Activated CD4-positive, CD25-positive, alpha-beta regulatory T cell treated with anti-CD3 and anti-CD28 coated beads, Interleukin-2, amount 50 U/mL, for 24 hours (primary cell): ENCODE measurements at regions not wholly inside any gene's neighbourhood (a gene's known extent, or its start where the extent isn't known, plus 50 kb on each side); places are given as distances from the start of the nearest gene placed in this dataset.

Experiments used
- ATAC-seq, 2 donors: fragments of 150-1000 bp; cut with Tn5 transposase; one replicate each; pipeline ENCODE4 v1.10.0; 2021; ENCODE audit warnings: mild to moderate bottlenecking in 1 of 2, moderate library complexity in 1 of 2

DNA sequence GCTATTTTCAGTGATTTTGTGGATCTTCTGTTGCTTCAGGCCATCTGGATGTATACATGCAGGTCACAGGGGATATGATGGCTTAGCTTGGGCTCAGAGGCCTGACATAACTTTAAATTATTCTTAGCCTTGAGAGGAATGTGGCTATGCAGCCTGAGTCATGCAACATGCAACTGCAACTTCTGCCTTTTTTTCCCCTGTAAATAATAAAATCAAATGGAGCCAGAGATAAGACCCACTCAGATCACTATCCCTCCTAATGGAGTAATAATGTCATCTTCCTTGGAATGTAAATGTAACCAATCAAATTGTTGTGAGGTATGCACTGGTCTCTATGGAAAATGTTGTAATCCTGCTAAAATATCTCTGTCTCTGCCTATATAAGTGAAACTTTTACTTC, 54.9 kb downstream of the MAGEB17 start:
- ATAC-seq: no peak

DNA sequence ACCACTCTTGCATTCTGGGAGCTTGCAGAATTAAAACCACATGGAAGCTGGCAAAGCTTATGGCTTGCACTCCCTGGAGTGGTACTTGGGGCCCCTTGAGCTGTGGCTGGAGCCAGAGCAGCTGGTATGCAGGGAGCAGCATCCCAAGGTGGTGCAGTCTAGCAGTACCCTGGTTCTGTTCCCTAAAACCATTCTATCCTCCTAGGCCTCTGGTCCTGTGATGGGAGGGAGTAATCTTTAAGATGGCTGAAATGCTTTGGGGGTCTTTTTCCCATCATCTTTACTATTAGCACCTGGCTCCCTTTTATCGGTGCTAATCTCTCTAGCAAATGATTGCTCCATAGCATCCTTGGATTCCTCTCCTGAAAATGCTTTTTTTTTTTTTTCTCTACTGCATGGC, 56.1 kb downstream of the MAGEB17 start:
- no peak for ATAC-seq

DNA sequence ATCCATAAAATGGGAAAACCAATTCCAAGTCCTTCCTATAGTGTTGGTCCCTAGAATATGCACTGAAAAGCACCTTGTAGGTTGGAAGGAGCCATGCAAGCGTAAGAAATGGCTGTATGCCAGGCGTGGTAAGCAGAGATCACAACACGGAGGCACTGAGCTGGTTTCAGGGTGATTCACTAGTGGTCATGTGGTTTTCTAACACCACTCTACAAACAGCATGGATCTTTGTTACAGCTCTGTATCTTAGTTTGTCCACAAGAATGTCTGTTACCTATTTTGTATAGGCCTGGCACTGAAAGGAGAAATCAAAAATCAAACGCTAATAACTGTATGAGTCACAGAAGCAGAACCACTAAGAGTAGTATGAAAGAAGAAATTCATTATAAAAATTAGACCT, 71.9 kb downstream of the MAGEB17 start:
- ATAC-seq: no peak

DNA sequence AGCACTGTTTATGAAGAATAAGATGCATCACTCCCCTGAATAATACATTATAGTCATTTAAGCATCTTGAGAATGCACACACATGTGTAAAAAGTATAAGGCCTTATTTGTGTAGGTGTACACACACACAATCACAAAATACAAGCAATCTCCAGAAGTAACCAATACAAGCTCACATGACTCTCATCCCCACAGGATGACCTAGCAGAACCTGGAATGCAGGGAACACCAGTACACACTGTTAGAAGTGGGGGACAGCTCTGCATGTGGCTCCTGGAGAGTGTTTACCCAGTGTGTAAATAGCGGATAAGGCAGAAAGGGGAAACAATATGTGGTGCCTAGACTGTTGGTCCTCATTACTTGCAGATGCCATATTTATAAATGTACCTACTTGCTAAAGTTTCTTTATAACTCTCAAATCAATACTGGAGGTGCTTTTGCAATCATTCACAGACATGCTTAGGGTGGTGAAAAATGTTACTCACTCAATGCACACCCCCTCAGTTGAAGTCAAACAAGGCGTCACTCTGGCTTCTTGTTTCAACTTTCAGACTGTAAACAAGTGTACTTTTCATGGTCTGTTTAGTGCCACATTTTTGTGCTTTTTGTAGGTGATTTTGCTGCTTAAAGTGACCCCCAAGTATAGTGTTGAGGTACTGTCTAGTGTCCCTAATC, 73.1 kb downstream of the MAGEB17 start:
- no peak for ATAC-seq

DNA sequence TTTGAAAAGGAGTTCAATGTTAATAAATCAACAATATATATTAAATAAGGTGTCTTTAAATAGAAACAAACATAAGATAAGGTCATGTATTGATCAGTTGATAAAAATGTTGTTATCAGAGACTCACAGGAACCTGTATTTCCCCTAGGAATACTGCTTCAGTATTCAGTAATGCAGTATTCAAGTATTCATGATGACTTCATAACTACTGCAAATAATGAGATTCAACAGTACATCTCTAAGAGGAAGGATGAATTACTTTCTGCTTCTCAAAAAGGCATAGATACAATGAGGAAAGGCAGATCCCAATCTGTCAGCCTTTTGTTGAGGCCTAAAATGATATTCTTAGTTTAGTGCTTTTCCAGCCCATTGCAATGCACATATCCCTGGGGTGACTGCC, 73.7 kb downstream of the MAGEB17 start:
- ATAC-seq: no peak

- ATAC-seq: no peak
These were observed 83.0 kb downstream of the MAGEB17 start for GRCh38 chrX:16250296-16250695.

DNA sequence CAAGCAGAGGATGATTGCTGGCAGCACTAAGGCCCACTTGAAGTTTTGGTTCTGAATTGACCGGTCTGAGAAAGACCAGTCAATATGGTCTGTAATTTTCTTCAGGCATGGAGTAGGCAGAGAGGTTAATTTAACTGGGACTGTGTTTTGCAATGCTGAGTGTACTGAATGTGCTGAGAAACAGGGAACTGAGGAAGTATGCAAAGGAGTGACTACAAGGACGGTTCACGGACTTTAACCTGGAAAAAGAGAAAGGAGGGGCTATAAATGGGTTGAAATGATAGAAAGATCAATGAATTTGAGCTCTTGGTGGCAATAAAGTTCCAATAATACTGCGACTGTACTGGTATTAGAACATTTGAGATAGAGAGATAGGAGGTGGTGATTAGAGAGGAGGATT, 84.5 kb downstream of the MAGEB17 start:
- ATAC-seq: no peak

DNA sequence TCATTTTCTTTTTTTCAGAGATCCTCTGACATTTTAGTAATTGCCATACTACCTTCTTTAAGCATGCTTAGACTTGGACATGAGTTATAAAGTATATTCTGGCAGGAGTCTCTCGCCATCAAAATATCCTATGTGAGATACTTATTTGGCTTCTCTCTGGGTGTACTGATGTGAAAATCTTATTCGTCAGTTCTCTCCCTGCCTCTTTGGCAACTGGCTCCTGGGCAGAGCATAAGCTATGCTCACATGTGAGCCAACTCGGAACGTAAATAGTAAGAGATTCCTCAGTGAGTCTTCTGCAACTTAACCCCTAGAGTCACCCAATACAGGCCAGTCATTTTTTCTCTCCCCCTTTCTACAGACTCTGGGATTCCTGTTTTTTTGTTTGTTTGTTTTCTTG, 91.6 kb downstream of the MAGEB17 start:
- no peak for ATAC-seq

GRCh38 chrX:16267431-16267830, 100.2 kb downstream of the MAGEB17 start:
- no peak for ATAC-seq

DNA sequence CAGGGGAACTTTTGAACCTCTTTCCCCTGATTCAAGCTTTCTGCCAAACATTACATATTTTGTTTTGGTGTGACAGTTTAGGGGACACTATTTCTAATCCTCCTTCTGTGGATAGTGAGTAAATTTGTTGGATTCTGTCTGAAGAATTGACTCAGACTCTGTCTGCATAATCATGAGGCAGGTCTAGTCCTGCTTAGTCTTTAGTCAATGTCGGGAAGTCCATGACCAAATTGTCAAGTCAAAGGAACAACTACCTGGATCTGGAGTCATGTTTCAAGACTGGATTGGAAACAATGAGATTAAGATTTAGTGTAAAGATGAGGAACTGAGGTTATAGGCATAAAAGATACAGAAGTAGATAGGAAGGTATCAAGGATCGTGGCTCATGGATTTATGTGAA, 100.9 kb downstream of the MAGEB17 start:
- no peak for ATAC-seq

DNA sequence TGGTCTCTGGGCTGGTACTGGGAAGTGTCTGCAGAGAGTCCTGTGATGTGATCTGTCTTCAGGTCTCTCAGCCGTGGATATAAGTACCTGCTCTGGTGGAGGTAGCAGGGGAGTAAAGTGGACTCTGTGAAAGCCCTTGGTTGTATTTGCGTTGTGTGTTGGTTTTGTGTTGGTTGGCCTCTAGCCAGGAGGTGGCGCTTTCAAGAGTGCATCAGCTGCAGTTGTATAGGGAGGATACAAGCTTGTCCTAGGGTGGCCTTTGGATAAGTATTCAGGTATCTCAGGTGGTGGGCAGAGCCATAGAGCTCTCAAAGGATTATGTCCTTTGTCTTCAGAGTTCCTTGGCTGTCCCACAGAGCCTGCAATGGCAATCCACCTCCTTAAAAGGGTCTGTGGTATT, 111.6 kb downstream of the MAGEB17 start:
- ATAC-seq: no peak

DNA sequence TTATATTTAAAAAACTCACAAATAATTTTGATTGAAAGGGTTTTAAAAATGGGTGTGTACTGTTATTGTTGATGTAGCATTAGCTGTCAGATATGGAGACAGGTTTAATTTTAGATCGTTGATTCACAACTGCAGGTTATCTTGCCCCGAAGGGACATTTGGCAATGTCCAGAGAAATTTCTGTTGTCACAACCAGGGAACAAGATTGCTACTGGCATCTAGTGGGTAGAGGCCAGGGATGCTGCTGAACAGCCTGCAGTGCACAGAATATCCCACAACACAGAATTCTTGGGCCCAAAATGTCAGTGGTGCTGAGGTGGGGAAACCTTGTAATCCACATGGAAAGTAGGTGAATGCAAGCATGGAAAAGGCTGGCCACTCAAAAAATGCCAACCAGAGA, 114.9 kb downstream of the MAGEB17 start:
- no peak for ATAC-seq

DNA sequence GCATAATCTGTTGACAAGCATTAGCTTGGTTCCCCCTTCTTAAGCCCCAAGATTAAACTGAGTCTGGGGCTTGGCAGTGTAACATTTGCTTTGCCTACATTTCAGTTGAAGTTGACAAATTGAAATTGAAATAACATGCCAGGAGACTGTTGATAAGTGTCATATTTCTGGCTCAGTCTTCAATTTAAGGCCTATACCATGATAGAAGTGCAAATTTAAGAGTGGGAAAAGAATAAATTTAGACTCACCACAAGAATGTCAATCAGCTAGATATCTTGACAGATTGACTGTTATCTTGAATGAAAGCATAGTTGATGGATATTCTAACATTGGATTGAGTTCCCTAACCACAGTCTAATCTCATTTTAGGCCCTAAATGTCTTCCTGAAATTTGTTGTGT, 117.6 kb downstream of the MAGEB17 start:
- no peak for ATAC-seq

DNA sequence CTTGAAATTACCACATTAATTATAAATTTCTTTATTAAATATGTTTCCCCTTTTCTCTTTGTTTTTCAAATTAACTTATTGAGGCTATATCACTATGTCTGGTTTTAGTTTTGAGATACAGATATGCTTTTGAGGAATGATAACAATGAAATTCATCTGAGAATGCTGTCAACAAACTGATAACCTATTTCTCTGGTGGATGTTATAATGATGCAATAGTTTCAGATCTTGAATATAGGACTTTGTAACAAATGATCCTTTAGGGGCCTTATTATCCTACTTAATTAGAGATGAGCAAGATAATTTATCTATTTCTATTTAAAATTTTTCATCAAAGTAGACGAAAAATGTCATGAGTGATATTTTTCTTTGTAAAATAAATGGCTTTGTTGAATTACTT, 123.7 kb downstream of the MAGEB17 start:
- ATAC-seq: no peak

GRCh38 chrX:16300831-16301230, 133.6 kb downstream of the MAGEB17 start:
- no peak for ATAC-seq

DNA sequence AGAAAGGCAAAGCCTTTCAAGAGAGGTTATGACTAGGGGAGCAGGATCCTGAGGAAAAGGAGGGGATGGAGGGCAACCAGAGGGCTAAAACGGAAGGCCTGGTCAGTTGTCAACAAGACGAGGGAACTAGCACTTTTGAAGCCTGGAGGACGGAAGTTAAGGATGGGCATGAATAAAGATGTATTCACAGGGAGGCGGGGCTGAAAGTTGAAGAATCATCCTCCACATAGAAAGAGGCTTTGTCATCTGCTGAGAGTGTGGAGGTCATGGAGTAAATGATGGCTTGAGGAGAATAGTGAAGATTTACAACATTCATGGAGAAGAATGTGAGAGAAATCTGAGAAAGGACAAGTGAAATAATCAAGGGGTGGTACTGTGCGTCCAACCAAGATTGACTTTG, 137.5 kb downstream of the MAGEB17 start:
- ATAC-seq: no peak

GRCh38 chrX:16305187-16305586, 137.9 kb downstream of the MAGEB17 start:
- ATAC-seq: no peak

DNA sequence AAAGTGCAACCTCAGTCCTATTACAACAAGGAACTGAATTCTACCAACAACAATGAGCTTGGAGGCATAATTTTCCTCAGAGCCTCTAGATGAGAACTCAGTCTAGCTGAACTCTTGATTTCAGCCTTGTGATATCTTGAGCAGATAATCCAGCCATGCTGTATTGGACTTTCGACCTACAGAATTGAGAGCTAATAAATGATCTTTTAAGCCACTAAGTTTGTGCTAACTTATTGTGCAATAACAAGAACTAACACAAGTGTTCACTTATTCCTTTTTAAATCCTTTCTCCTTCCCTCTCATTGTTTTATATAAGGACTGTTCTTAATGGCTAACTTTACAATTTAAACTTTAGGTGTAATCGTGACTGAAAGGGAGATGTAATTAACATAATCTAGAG, 140.7 kb downstream of the MAGEB17 start:
- no peak for ATAC-seq

DNA sequence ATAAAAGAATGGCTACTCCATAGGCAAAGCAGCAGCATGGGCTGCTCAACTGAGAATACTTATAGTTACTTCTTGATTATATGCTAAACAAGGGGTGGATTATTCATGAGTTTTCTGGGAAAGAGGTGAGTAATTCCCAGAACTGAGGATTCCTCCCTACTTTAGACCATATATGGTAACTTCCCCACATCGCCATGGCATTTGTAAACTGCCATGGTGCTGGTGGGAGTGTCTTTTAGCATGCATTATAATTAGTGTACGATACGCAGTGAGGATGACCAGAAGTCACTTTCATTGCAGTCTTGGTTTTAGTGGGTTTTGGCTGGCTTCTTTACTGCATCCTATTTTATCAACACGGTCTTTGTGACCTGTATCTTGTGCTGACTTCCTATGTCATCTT, 141.5 kb downstream of the MAGEB17 start:
- no peak for ATAC-seq

GRCh38 chrX:16310326-16310725, 143.0 kb downstream of the MAGEB17 start:
- no peak for ATAC-seq

- ATAC-seq: no peak
These were observed 144.4 kb downstream of the MAGEB17 start for GRCh38 chrX:16311671-16312070.

DNA sequence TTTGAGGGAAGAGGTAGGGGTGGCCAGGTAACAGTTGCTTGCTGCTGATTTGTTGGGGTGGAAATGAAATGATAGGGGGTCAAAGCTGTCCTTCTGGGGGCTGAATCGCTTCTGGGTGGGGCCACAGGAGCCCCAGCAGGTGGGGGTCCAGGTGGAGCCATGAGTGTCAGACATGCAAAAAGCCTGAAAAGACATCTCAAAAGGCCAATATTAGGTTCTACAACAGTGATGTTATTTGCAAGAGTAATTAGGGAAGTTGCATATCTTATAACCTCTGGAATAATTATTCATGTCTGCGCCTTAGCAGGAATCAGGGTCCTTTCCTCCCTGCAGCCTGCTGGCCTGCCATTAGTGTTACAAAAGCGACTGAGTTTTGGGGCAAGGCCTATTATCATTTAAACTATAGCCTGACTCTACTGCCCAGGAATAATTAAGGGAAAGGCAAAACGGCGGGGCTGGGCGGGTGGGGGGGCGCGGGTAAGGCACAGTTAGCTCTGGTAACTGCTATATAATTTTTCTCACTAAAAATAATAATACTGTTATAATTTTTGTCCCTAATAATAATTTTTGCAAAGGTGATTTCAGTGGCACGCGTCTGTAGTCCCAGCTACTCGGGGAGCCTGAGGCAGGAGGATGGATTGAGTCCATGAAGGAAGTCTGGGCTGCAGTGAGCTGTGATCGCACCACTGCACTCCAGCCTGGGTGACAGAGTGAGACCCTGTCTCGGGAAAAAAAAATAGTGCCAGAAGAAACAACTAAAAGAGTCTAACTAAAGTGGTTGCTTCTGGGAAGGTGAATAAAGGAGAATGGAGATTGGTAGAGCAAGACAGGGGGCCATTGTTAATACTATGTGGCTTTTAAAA, 145.7 kb downstream of the MAGEB17 start:
- no peak for ATAC-seq

DNA sequence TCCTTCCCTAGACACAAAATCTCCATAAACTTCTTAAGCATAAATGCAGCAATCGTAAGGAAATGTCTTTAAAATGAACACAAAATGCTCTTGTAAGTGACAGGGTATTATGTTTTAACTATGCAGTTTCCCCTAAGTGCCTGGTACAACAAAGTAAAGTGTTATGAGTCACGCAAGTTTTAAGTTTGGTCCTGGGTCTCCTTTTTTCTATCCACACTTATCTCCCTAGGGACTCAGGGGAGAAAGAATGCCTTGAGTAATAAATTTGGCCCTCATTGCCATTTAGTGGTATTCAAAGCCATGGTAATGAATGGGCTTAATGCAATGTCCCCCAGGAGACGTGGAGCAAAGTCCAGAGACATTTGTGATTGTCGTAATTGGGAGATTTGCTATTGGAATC, 149.1 kb downstream of the MAGEB17 start:
- ATAC-seq: no peak

DNA sequence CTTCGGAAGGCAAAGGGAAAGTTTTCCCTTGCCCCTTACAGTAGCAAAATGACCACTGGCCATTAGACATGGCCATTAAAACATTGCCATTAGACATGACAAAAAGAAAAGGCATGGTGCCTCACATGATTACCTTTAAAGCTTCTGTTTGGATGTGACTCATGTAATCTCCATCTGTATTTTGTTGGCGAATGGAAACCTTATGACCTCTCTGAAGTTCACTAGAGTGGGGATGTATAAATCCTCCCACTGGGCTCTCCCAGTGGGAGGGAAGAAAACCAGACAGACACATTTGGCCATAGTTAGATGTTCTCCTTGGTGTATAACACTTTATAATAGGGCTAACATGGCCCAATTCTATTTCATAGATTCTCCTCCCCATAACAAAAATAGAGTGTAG, 152.6 kb downstream of the MAGEB17 start:
- ATAC-seq: no peak
